BLaER1 treated with 17β-estradiol and CSF1 and Interleukin-3, amounts not matched to agents 10 nM and 100 nM (cell line): ENCODE measurements at regions not wholly inside any gene's neighbourhood (a gene's known extent, or its start where the extent isn't known, plus 50 kb on each side); places are given as distances from the start of the nearest gene placed in this dataset.

Source experiments
- H3K27ac ChIP-seq, 11 experiments: shearing (Covaris generic); formaldehyde crosslinking; 2 replicates each; pipeline ENCODE4 v1.8.1; 2022
- H3K27me3 ChIP-seq, 11 experiments: shearing (Covaris generic); formaldehyde crosslinking; 2 replicates each; pipeline ENCODE4 v1.8.1; 2022
- H3K36me3 ChIP-seq, 11 experiments: shearing (Covaris generic); formaldehyde crosslinking; 2 replicates each; pipeline ENCODE4 v1.8.1; 2022
- H3K4me1 ChIP-seq, 10 experiments: shearing (Covaris generic); formaldehyde crosslinking; 2 replicates each; pipeline ENCODE4 v1.8.1; 2022
- H3K4me2 ChIP-seq, 11 experiments: shearing (Covaris generic); formaldehyde crosslinking; 2 replicates each; pipeline ENCODE4 v1.8.1; 2022
- H3K4me3 ChIP-seq, 10 experiments: shearing (Covaris generic); formaldehyde crosslinking; 2 replicates each; pipeline ENCODE4 v1.8.1; 2022
- H3K9ac ChIP-seq, 11 experiments: shearing (Covaris generic); formaldehyde crosslinking; 2 replicates each; pipeline ENCODE4 v1.8.1; 2022
- H3K9me3 ChIP-seq, 11 experiments: shearing (Covaris generic); formaldehyde crosslinking; replicated peaks in 1 of 11; 2 replicates each; pipeline ENCODE4 v1.8.1; 2022
- H4K20me1 ChIP-seq, 11 experiments: shearing (Covaris generic); formaldehyde crosslinking; 2 replicates each; pipeline ENCODE4 v1.8.1; 2022
- Cebpa-rat ChIP-seq, 11 experiments: shearing (Covaris generic); IDR thresholded peaks; 2 replicates each; pipeline ENCODE4 v1.8.1; 2022

GRCh38 chr1:241423541-241424479 lies 66.8 kb upstream of the RGS7 start:
- Histone ChIP-seq H3K9me3 (no peaks in the 10 kb centered on the region), H3K4me2 (peak overlapping the region; percentile 86 to 98 (median 92)), H3K4me1 (peaks cover 0 to 10% (median 5%) of the 10 kb centered on the region in 10 experiments; a peak in 12 of 20 replicates), H3K27me3 (peaks cover 10 to 28% (median 27%) of the 10 kb centered on the region in 11 experiments), H3K9ac (peak overlapping the region; percentile 36 to 74 (median 69); a peak in 21 of 22 replicates), H3K4me3 (peak overlapping the region; percentile 64 to 80 (median 70)), H4K20me1 (no peaks in the 10 kb centered on the region), H3K36me3 (no peaks in the 10 kb centered on the region), H3K27ac (peak overlapping the region in 5 of 11 experiments; percentile 10 to 57 (median 43); a peak in 8 of 22 replicates)
- no peak for TF ChIP-seq Cebpa-rat (IDR thresholded peaks at IDR 0.05)

- Histone ChIP-seq H4K20me1 (no peaks in the 10 kb centered on the region), H3K36me3 (no peaks in the 10 kb centered on the region), H3K9ac (no peak overlapping the region), H3K4me2 (no peak overlapping the region), H3K4me3 (no peak overlapping the region), H3K4me1 (peaks cover 0 to 10% (median 5%) of the 10 kb centered on the region in 10 experiments; a peak in 12 of 20 replicates), H3K27ac (no peak overlapping the region), H3K27me3 (peaks cover 10 to 28% (median 27%) of the 10 kb centered on the region in 11 experiments), H3K9me3 (no peaks in the 10 kb centered on the region)
- TF ChIP-seq Cebpa-rat (IDR thresholded peaks at IDR 0.05), result no peak
Observed at GRCh38 chr1:241422470-241422869, 65.5 kb upstream of the RGS7 start.

- no peaks in the 10 kb centered on the region for H4K20me1 ChIP-seq
- H3K4me3 ChIP-seq, result no peak overlapping the region
- H3K9ac ChIP-seq, result no peak overlapping the region
- H3K4me2 ChIP-seq, result no peak overlapping the region
- H3K4me1 ChIP-seq, result peaks cover 0 to 10% (median 5%) of the 10 kb centered on the region in 10 experiments; a peak in 12 of 20 replicates
- H3K27ac ChIP-seq, result no peak overlapping the region
- TF ChIP-seq Cebpa-rat (IDR thresholded peaks at IDR 0.05), result no peak
- H3K9me3 ChIP-seq, result no peaks in the 10 kb centered on the region
- no peaks in the 10 kb centered on the region for H3K36me3 ChIP-seq
- H3K27me3 ChIP-seq, result peaks cover 10 to 27% (median 26%) of the 10 kb centered on the region in 11 experiments
Observed at GRCh38 chr1:241419986-241420385, 63.0 kb upstream of the RGS7 start.

- H3K4me1 ChIP-seq, result no peaks in the 10 kb centered on the region
- no peak overlapping the region for H3K4me3 ChIP-seq
- H3K4me2 ChIP-seq, result no peak overlapping the region
- no peak for TF ChIP-seq Cebpa-rat (IDR thresholded peaks at IDR 0.05)
- H3K36me3 ChIP-seq, result no peaks in the 10 kb centered on the region
- no peak overlapping the region for H3K9ac ChIP-seq
- H3K27me3 ChIP-seq, result peaks cover 0 to under 1% (median 0%) of the 10 kb centered on the region in 11 experiments; a peak in 3 of 22 replicates
- H3K27ac ChIP-seq, result no peak overlapping the region
- peaks cover 0 to under 1% (median 0%) of the 10 kb centered on the region in 11 experiments; a peak in 1 of 22 replicates for H3K9me3 ChIP-seq
- H4K20me1 ChIP-seq, result no peaks in the 10 kb centered on the region
Observed at GRCh38 chr1:241417258-241417657, 60.3 kb upstream of the RGS7 start.

GRCh38 chr1:241413974-241414373 lies 57.0 kb upstream of the RGS7 start:
- H4K20me1 ChIP-seq, result no peaks in the 10 kb centered on the region
- no peak overlapping the region for H3K4me2 ChIP-seq
- H3K4me1 ChIP-seq, result no peaks in the 10 kb centered on the region
- H3K36me3 ChIP-seq, result no peaks in the 10 kb centered on the region
- H3K27me3 ChIP-seq, result no peaks in the 10 kb centered on the region
- H3K9me3 ChIP-seq, result peaks cover 0 to 5% (median 0%) of the 10 kb centered on the region in 11 experiments; a peak in 2 of 22 replicates
- H3K27ac ChIP-seq, result no peak overlapping the region
- H3K4me3 ChIP-seq, result no peak overlapping the region
- TF ChIP-seq Cebpa-rat (IDR thresholded peaks at IDR 0.05), result no peak
- no peak overlapping the region for H3K9ac ChIP-seq

GRCh38 chr1:241413386-241413785 lies 56.4 kb upstream of the RGS7 start:
- no peak overlapping the region for H3K4me3 ChIP-seq
- H3K27me3 ChIP-seq, result no peaks in the 10 kb centered on the region
- H3K4me2 ChIP-seq, result 0 out of 22 replicates have a peak overlapping the region, but pooled peaks of 1 of the 11 experiments have one; percentile 19
- no peaks in the 10 kb centered on the region for H4K20me1 ChIP-seq
- H3K36me3 ChIP-seq, result no peaks in the 10 kb centered on the region
- H3K4me1 ChIP-seq, result no peaks in the 10 kb centered on the region
- H3K27ac ChIP-seq, result no peak overlapping the region
- H3K9ac ChIP-seq, result no peak overlapping the region
- H3K9me3 ChIP-seq, result peaks cover 0 to 5% (median 0%) of the 10 kb centered on the region in 11 experiments; a peak in 2 of 22 replicates
- TF ChIP-seq Cebpa-rat (IDR thresholded peaks at IDR 0.05), result no peak

- Histone ChIP-seq H3K4me3 (no peak overlapping the region), H3K4me1 (no peaks in the 10 kb centered on the region), H3K36me3 (no peaks in the 10 kb centered on the region), H3K4me2 (no peak overlapping the region), H3K9me3 (peaks cover 0 to 5% (median 0%) of the 10 kb centered on the region in 11 experiments; a peak in 2 of 22 replicates), H3K27me3 (no peaks in the 10 kb centered on the region), H4K20me1 (no peaks in the 10 kb centered on the region), H3K27ac (no peak overlapping the region), H3K9ac (no peak overlapping the region)
- no peak for TF ChIP-seq Cebpa-rat (IDR thresholded peaks at IDR 0.05)
Observed at GRCh38 chr1:241412646-241413045, 55.6 kb upstream of the RGS7 start.

- Histone ChIP-seq H3K4me3 (no peak overlapping the region), H3K4me1 (no peaks in the 10 kb centered on the region), H3K27ac (no peak overlapping the region), H3K9ac (no peak overlapping the region), H3K9me3 (peaks cover 0 to 5% (median 0%) of the 10 kb centered on the region in 11 experiments; a peak in 2 of 22 replicates), H3K27me3 (no peaks in the 10 kb centered on the region), H3K4me2 (no peak overlapping the region), H3K36me3 (no peaks in the 10 kb centered on the region), H4K20me1 (no peaks in the 10 kb centered on the region)
- TF ChIP-seq Cebpa-rat (IDR thresholded peaks at IDR 0.05), result no peak
Observed at GRCh38 chr1:241411776-241412338, 54.9 kb upstream of the RGS7 start.

GRCh38 chr1:241411056-241411775 lies 54.2 kb upstream of the RGS7 start:
- H3K9ac ChIP-seq, result no peak overlapping the region
- H3K4me1 ChIP-seq, result no peaks in the 10 kb centered on the region
- no peak for TF ChIP-seq Cebpa-rat (IDR thresholded peaks at IDR 0.05)
- peaks cover 0 to 5% (median 0%) of the 10 kb centered on the region in 11 experiments; a peak in 2 of 22 replicates for H3K9me3 ChIP-seq
- no peak overlapping the region for H3K4me2 ChIP-seq
- H3K4me3 ChIP-seq, result no peak overlapping the region
- H3K27me3 ChIP-seq, result no peaks in the 10 kb centered on the region
- H3K27ac ChIP-seq, result no peak overlapping the region
- H4K20me1 ChIP-seq, result no peaks in the 10 kb centered on the region
- no peaks in the 10 kb centered on the region for H3K36me3 ChIP-seq
